NCI-H146 (cell line): ENCODE measurements at regions not wholly inside any gene's neighbourhood (a gene's known extent, or its start where the extent isn't known, plus 50 kb on each side); places are given as distances from the start of the nearest gene placed in this dataset.

Experiments used
- DNase-seq: peaks from one replicate; lab custom pipeline; 2025; lab: John Stamatoyannopoulos, UW

DNA sequence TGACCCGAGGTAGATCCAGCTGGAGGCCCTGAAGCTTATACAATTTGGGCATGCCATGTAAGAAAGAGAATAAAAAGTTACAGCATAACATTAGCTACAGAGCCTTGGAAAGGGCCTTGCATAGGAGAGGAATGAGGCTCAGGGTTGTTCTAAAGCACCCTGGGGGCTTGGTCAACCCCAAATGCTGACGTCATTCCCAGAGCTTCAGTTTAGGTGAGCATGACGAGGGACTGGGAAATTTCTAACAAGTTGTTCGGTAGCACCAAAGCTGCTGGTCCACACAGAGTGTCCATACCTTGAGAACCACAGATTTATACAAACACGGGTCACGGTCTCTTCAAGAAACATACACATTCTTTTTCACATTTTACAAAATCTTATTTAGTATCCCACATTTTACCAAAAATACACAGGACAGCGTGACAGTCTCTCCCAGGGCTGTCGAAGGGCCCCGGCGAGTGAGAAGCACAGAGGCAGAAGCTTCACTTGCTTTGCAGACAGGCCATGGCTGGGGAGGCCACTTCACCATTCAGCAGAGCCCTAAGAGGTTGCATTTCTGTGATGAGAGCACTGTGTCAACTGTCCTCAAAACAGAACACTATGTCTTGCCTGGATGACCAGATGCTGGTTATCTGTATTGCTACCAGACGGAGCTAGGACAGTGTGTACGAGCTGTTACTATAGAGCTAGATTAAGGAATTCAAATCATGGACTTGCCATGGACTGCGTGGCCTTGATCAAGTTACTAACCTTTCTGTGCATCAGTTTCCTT is 68.2 kb upstream of the ARRDC4 start:
- no peak for DNase-seq

DNA sequence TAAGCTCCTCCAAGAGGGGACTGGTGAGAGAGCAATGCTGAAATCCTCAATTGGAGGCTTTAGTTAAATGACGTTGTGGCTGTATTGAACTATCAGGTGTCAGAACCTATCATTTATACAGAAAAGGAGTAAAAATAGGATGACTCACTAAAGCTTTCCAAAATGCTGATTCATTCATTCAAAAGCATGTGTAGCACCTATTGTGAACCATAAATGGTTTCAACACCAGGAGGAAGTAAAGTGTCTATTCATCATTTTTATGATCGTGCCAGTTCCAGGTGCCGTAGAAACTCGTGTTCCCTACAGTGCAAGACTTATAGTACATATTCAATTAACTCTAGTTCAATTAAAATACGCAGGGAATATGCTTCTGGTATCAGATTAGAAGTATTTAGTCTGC is 66.5 kb upstream of the ARRDC4 start:
- DNase-seq = no peak

DNA sequence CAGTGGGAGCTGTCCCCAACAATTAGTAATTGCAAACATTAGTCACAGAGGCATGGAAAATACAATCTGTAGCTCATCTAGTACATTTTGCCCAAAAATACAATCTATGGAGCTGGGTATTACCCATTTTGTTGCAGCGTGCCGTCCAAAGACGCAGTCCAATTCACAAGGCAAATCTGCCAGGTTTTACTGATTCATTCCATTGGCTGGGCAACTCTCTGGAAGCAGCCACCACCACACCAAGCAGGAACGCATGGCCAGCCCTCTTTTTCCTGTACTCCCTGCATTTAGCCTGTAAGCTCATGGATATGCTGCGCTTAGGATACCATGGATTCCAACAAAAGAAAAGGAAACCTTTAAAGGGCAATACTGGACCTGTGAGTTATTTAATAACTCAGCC is 60.5 kb upstream of the ARRDC4 start:
- DNase-seq = no peak

DNA sequence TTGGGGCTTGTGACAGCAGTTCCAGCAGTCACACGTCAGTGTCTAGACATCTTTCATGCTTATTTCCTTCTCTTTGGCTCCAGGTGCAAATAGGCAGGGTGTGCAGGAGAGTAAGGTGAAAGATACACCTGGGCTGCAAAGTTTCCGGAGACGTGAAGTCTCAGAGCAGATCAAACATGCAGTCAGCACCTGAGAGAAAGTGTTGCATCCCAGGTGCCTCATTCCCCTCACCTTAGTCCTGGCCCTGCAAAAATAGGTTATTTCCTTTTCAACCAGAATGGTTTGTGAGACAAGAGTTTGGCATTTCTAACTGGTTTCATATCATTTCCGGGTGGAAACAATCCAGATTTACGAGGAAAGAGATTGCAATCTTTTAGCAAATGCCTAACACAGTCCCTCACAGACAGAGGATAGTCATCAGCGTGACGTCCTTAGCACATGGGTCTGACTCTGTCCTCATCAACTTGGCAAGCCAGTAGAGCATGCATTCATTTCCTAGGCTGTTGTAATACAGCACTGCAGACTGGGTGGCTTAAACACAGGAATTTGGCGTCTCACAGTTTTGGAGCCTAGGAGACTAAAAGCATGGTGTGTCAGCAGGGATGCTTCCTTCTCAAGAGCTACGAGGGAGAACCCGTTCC is 58.2 kb upstream of the ARRDC4 start:
- no peak for DNase-seq

DNA sequence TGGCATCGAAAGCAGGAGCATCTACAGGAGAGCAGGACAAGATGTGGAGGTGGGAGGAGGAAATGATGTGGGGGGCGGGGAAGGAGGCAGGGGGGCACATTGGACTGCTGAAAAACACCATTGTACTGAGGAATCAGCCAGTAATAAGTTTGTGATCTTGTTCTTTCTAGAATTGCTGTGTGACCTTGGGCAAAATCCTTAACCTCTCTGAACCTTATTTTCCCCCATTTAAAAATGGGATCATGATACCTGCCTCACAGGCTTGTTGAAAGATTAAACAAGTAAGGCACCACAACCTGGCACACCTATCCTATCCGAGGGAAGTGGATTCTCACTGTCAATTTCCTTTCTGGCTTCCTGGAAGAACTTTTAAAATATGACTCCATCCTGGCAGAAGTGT is 56.9 kb upstream of the ARRDC4 start:
- DNase-seq = no peak

DNA sequence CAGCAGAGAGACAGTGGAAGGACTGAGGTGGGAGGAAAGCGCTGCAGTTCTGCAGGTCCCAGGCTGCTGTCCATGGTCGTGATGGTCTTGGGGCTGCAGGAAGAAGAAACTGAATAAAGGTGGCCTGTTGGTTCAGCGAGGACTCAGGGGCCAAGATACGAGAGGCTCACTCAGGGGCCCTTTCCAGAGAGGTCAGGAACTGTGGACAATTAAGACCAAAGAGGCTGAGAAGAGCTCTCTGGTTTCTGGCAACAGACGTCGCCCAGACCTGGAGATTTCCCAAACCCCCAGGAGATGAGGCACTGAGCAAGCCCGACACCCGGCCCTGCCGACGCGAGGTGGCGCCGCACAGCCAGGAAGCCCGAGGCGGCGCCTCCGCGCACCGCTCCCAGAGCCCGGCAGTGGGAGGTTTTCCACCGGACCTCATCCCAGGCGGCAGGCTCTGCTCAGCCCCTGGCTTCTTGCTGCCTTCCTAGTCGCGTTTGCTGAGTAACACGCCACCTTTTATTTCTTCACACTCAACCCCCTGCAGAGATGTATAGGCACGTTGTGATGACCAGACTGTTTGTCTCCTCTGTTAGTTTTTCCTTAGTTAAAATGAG is 56.4 kb upstream of the ARRDC4 start:
- peak; percentile 77 for DNase-seq

DNA sequence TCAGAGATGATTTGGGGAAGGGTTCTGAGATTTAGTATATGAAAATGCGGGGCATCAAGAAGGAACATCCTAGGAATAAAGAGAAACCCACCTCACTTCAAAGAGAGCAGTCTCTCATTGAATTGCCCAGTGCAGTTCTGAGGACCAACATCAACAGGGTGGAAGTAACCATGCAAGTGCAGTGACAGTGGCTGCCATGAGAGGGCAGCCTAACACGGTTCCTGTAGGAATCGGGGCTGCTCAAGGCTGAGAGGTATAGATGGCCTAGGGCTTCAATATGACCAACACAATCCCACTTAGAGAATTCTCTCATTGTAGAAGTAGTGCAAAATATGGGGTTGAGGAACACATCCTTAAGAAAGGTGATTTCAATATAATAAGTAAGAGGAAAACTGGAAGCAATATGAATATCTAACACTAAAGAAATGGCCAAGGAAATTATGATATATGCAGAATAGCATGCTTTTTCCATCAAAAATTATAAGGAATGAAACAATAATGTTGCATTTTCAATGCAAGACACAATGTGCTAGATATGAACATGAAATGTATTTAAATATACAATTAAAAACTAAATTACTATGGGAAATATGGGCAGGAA is 51.1 kb upstream of the ARRDC4 start:
- DNase-seq = peak; percentile 67
